ENCODE measurements at regions not wholly inside any gene's neighbourhood (a gene's known extent, or its start where the extent isn't known, plus 50 kb on each side); places are given as distances from the start of the nearest gene placed in this dataset.

DNA sequence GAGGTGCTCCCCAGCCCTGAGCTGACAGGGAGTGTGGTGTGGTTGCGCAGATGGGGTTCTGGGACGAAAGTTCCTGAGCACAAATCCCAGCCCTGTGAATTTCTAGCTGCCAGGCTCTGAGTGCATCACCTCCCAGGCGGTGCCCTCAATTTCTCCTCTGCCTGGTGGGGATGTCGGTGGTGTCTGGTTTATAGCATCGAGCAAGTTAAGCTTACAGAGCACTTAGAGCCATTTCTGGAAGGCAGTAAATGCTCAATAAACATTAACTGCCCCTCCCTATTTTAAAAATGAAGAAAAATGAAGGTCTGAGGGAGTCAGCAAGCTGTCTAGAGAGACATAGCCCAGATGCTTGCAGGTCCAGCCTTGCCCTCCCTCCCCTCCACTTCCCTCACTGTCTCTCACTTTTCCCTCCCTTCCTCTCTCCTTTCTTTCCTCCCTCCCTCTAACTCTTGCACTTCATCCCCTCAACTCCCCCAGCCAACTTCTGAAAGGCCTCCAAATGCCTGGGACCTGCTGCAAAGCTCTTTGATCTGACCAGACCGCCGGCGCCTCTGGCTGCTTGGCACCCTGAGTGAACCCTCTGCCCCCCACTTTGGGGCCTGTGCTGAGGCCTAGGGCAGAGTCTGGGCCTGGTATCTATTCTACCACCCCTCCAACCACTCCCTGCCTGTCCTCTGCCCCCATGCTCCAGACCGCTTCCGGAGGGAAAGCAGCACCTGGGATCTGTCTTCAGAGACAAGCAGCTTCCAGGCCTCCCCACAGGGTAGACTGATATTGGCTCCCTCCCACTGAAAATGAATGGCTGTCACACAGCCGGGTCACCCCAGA, 438.3 kb downstream of the RPS24 start:
- no peaks in the 10 kb centered on the region for H3K27me3 ChIP-seq (ENCODE audit: control insufficient read depth, insufficient read depth, low read length)
- no peak overlapping the region for H3K27ac ChIP-seq (ENCODE audit: low read depth, low read length)
- no peak overlapping the region for H3K4me3 ChIP-seq (ENCODE audit: low read depth, low read length)
- H3K9me3 ChIP-seq (ENCODE audit: control insufficient read depth, insufficient read depth, low read length): no peaks in the 10 kb centered on the region; the same call in 1 of the 2 replicates
- TF ChIP-seq, protein P1, sequence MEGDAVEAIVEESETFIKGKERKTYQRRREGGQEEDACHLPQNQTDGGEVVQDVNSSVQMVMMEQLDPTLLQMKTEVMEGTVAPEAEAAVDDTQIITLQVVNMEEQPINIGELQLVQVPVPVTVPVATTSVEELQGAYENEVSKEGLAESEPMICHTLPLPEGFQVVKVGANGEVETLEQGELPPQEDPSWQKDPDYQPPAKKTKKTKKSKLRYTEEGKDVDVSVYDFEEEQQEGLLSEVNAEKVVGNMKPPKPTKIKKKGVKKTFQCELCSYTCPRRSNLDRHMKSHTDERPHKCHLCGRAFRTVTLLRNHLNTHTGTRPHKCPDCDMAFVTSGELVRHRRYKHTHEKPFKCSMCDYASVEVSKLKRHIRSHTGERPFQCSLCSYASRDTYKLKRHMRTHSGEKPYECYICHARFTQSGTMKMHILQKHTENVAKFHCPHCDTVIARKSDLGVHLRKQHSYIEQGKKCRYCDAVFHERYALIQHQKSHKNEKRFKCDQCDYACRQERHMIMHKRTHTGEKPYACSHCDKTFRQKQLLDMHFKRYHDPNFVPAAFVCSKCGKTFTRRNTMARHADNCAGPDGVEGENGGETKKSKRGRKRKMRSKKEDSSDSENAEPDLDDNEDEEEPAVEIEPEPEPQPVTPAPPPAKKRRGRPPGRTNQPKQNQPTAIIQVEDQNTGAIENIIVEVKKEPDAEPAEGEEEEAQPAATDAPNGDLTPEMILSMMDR (IDR thresholded peaks at IDR 0.05; ENCODE audit: low read depth, low read length): no peak
- DNase-seq (ENCODE audit: low read depth, low spot score): no peak
- ChIA-PET POLR2A (no interaction called here), CTCF (no interaction called here)

DNA sequence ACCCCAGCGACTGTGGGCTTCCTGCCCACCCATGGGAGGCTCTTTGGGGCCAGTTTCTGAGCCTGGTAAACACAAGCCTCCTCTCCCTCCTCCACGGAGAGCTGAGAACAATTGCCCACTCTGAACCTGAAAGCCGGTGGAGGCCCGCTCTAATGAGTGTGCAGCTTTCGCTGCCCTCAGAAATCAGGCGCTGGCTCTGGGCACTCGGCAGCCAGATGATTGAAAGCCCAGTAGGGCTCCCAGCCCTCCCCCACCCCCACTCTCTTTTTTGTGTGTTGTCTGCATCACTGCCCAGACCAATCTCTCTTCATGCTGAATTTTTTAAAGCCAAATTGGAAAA, 438.9 kb downstream of the RPS24 start:
- no peaks in the 10 kb centered on the region; the same call in 1 of the 2 replicates for H3K9me3 ChIP-seq (ENCODE audit: control insufficient read depth, insufficient read depth, low read length)
- CTCF ChIA-PET: no interaction called here
- H3K27ac ChIP-seq (ENCODE audit: low read depth, low read length): no peak overlapping the region
- POLR2A ChIA-PET: no interaction called here
- no peaks in the 10 kb centered on the region for H3K27me3 ChIP-seq (ENCODE audit: control insufficient read depth, insufficient read depth, low read length)
- no peak overlapping the region for H3K4me3 ChIP-seq (ENCODE audit: low read depth, low read length)
- no peak for DNase-seq (ENCODE audit: low read depth, low spot score)
- TF ChIP-seq, protein P1 (IDR thresholded peaks at IDR 0.05; ENCODE audit: low read depth, low read length): no peak

DNA sequence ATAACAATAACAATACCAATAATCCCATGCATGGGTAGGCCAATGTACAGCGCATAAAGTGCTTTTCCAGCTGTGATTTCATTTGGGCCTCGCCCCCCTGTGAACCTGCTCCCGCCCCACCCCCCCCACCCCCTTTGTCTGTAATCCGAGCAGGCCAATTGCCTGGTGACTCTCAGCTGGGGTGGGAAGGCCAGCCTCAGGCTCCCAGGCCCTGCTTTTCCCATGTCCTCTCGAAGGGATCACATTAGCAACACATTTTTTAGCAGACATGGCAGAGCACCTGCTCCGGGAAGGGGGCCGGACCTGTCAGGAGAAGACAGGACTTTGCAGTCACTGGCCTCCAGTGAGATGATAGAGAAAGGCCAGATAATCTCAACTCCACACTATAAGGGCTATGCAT, 439.3 kb downstream of the RPS24 start:
- no peak for DNase-seq (ENCODE audit: low read depth, low spot score)
- Histone ChIP-seq H3K27me3 (ENCODE audit: control insufficient read depth, insufficient read depth, low read length) (no peaks in the 10 kb centered on the region), H3K4me3 (ENCODE audit: low read depth, low read length) (no peak overlapping the region), H3K27ac (ENCODE audit: low read depth, low read length) (no peak overlapping the region), H3K9me3 (ENCODE audit: control insufficient read depth, insufficient read depth, low read length) (no peaks in the 10 kb centered on the region; the same call in 1 of the 2 replicates)
- ChIA-PET POLR2A (no interaction called here), CTCF (no interaction called here)
- TF ChIP-seq, protein P1 (IDR thresholded peaks at IDR 0.05; ENCODE audit: low read depth, low read length): no peak

DNA sequence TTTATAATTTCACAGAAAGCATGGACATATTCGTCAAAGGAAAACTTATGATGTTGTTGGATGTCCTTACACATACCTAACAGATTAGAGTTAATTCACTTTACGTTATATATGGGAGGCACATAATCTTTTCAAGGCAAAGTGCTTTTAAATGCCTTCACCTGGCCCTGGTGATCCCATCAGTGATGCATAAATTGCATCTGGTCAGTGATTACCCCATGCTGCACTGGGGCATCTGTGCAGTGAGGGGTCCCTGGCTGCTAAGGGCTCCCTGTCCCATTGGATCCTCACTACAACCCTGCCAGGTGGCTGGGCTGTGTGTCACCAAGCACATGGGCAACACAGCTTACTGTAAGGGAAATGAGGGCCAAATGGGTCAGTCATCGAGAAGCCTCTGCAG, 441.1 kb downstream of the RPS24 start:
- CTCF ChIA-PET: no interaction called here
- peaks cover 3% of the 10 kb centered on the region for H3K27me3 ChIP-seq (ENCODE audit: control insufficient read depth, insufficient read depth, low read length)
- no peak overlapping the region for H3K4me3 ChIP-seq (ENCODE audit: low read depth, low read length)
- no peak overlapping the region for H3K27ac ChIP-seq (ENCODE audit: low read depth, low read length)
- TF ChIP-seq, protein P1 (IDR thresholded peaks at IDR 0.05; ENCODE audit: low read depth, low read length): no peak
- no peaks in the 10 kb centered on the region for H3K9me3 ChIP-seq (ENCODE audit: control insufficient read depth, insufficient read depth, low read length)
- POLR2A ChIA-PET: no interaction called here
- DNase-seq (ENCODE audit: low read depth, low spot score): no peak

DNA sequence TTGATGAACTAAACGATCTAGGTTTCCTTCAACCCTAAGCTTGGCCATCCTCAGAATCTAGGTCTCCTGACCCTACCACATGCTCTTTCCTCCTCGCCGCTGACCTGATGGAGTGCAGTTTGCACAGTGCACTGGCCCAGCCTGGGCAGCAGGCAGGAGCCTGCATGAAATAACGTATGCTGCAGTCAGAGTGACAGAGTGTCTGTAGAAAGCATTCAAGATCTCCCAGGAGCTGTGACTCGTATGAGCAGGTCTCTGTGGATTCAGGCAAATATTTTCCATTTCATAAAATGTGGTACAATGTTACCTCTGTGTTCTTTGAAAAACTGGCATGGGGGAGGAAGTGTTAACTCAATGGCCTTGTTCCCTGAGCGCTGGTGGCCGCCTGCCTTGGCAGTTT, 441.8 kb downstream of the RPS24 start:
- ChIA-PET CTCF (no interaction called here), POLR2A (no interaction called here)
- peaks cover 3% of the 10 kb centered on the region for H3K27me3 ChIP-seq (ENCODE audit: control insufficient read depth, insufficient read depth, low read length)
- H3K9me3 ChIP-seq (ENCODE audit: control insufficient read depth, insufficient read depth, low read length): no peaks in the 10 kb centered on the region
- H3K4me3 ChIP-seq (ENCODE audit: low read depth, low read length): no peak overlapping the region
- no peak for DNase-seq (ENCODE audit: low read depth, low spot score)
- TF ChIP-seq, protein P1 (IDR thresholded peaks at IDR 0.05; ENCODE audit: low read depth, low read length): no peak
- H3K27ac ChIP-seq (ENCODE audit: low read depth, low read length): no peak overlapping the region
